MV-4-11 (cell line): ENCODE measurements at regions not wholly inside any gene's neighbourhood (a gene's known extent, or its start where the extent isn't known, plus 50 kb on each side); places are given as distances from the start of the nearest gene placed in this dataset.
A peak's percentile ranks its signal among the peaks of the same experiment; 100 is the strongest.
"Not testable (repeated sequence)": the region's sequence is repeated elsewhere in the genome, so short reads cannot be mapped to it uniquely, and the experiment has no call there.

ENCODE experiments used
- DNase-seq: peaks from one replicate; lab custom pipeline; 2025; lab: John Stamatoyannopoulos, UW

DNA sequence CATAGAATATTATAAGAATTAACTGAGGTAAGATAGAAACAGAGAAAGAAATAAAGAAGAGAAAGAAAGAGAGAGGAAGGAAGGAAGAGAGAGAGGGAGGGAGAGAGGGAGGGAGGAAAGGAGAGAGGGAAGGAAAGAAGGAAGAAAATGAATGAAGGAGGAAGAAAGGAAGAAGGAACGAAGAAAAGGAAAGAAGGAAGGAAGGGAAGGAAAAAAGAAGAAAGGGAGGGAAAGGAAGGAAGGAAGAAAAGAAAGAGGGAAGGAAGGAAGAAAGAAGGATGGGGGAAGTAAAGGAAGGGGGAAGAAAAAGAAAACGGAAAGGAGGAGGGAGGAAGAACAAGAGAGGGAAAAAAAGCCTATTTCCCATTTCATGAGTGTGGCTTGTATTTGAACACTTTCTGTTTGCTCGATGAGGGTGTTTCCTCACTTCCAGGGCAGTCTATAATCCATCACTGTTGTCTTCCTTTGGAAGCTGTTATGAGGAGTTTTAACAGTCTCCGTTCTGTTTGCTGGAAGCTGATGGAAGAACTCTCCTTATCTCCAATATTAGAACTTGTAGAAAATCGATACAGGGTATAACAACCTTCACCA, 402.4 kb downstream of the TMEM114 start:
- DNase-seq = no peak

DNA sequence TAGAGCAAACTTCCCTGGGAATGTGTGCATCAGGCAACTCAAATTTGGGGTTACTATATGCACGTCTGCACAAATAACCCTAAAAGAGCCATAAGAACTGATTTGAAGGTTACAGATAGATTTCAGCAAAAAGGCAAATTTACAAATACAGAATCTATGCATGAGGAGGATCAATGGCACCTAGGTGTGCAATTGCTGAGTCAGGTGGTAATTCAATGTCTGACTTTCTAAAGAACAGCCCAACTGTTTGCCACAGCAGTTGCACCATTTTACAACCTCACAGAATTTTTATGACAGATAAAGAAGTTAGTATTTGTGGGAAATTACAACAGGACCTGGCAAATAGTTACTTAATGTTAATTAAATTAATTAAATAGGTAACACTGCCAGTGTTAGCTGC, 405.5 kb downstream of the TMEM114 start:
- DNase-seq = no peak

DNA sequence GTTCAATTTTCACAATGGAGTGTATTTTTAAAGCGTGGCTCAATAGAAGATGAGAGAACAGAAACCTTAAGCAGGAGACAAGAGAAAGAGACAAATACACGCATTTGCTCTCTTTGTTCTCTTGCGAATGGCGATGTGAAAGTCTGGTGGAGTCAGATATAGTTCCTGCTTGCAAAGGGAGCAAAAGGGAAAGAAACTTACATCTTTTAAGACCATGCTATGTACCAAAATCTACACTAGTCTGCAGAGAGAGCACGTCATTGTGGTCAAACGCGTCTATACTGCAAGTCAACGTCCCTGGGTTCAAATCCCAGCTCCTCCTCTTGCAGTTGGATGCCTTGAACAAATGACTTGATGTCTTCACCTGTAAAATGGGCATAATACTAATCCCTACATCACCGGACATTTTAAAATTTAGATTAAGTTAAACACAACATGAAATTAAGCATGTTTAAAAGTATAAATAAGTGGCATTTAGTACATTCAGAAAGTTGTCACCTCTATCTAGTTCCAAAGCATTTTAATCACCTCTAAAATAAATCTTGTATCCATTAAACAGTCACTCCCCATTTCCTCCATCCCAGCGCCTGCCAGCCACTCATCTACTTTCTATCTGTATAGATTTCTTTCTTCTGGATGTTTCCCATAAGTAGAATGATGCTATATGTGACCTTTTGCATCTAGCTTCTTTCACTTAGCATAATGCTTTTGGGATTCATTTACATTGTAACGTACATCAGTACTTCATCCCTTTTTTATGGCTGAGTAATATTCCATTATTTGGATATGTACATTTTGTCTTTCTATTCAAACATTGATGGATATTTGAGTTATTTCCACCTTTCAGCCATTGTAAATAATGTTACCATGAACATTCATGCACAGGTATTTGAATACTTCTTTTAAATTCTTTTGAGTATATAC, 406.9 kb downstream of the TMEM114 start:
- DNase-seq = no peak

DNA sequence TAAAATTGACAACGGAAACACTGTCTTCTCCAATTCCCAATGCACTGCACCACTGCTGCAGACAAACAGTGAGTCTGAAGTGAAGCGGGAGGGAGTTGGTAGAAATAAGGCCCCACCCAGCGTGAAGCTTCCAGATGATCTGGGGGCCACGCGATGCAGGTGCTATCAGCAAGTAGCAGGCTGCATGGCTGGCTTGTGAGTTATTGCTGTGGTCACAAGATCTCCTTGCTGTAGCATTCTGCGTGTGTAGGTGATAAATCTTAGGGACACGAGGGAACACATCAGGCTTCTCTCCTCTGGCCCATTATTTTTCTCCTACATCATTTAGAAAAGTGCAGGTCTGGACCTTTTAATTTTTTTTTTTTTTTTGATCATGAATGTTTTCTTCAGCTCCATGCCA, 407.6 kb downstream of the TMEM114 start:
- no peak for DNase-seq

DNA sequence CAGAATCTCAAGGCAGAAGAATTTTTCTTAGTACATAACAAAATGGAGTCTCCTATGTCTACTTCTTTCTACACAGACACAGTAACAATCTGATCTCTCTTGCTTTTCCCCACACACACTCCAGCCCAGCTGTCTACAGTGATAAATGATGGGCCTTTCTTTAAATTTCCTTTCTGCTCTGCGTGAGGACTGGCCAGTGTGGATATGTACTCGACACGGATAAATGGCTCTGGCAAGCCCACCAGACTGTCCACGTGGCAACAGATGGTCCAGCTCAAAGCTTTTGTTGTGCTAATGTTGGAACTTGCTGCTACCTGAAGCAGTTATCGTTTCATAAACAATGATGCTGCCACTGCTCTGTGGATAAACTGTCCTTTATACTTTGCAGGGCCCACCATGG, 410.7 kb downstream of the TMEM114 start:
- no peak for DNase-seq

DNA sequence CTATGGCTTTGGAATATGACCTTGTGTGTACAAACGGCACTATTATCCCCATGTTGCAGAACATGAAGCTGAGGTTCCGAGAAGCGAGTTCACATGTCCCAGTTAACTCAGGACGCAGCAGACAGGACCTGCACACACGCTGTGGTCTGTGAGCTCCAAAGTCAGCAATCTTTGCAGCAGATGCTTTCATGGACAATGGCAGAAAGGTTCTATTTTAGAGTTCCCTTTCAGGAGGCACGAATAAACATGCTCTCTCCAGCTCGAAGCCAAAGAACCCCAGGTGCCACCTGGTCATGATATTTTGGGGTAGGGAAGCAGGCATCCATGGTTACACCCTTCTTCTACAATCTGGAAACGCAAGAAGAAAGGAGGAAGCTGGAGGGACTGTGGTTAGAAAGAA, 412.0 kb downstream of the TMEM114 start:
- DNase-seq = no peak

DNA sequence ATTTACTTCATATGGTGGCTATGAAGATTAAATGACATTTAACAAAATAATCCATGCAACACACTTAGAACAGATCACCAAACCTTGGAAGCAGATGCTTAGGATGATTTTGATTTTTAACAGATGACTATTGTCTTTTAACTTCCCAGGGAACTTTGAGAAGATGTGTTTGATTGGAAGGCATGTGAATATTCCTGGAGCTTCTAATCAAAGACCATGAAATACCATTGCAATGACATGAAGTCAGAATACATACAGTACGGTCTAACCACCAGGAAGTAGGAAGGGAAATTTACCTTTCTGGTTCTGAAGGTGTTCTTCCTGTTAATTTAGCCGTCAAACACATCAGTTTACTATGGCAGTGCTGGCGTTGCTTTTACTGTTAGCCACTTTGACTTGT, 414.9 kb downstream of the TMEM114 start:
- no peak for DNase-seq

DNA sequence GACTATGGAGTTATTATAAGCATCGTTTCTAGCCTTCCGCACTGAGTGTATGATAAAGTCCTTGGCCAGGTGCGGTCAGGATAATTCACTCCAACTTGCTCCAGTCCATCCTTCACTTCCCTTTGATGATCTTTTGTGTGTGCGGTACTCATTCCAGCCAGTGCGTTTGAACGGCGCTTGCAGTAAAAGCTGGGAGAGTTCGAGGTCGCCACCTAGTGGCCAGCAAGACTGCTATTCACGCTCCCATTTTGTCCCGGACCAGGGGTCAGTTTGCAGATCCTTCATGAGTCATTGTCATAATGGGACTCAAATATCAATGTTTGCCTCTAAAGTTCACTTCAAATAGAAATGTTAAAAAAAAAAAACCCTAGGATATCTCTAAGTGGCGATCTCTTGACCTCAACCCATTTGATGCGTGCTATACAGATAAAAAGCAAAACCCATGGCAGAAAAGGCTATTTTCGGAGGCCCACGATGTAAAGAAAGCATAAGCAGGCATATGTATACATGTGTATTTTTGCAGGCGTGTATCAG, 417.1 kb downstream of the TMEM114 start:
- DNase-seq = peak; percentile 32

DNA sequence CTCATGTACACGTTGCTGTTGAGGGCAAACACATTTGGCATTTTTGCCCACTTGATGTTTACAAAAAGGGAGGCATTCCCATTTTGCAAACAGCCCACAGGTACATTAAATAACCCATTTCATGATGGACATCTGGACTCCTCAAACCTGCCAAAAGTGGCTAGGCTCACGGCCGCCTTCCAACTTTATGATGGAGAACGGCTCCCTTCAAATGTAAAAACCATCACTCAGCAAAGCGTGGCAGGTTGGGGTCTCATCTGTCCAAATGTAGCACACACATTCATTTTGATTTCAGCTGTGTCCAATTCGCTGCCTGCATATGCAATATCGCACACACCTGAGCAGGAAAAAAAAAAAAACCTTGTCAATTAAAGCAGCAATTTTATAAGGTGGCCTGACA, 417.8 kb downstream of the TMEM114 start:
- no peak for DNase-seq

DNA sequence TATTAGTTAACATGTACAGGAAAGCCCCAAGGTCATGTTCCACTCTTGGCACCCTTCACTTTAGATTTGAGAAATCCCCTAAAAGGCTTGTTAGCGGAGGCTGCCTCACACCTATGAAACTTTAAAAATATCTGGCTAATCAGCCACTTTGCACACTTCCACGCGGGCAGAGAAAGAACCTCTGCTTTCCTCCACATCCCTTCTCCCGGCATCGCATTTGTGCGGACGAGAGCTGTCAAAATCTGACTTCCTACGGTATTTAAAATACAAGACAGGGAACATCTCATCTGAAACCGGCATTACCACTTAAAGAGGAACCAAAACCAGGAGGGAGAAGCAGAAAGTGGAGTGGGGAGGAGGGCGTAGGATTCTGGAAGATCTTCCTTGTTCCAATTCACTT, 422.3 kb downstream of the TMEM114 start:
- peak; percentile 17 for DNase-seq

DNA sequence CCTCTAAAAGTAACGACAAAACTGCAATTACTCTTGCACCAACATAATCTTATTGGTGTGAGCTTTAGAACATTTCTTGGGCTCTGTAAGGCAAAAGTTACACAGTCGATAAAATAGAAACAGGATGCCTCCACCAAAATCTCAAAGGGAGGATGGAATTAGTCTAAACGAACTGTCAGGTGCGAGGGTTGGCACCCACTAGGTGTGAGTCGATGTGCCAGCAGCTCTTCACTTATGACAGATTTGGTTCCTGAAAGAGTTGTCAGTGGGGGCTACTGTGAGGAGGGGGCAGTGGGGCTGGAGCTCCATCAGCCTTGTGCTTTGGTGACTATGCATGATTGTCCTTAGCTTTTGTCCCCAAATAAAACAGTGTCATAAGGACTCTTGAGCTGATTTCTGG, 422.9 kb downstream of the TMEM114 start:
- no peak for DNase-seq

DNA sequence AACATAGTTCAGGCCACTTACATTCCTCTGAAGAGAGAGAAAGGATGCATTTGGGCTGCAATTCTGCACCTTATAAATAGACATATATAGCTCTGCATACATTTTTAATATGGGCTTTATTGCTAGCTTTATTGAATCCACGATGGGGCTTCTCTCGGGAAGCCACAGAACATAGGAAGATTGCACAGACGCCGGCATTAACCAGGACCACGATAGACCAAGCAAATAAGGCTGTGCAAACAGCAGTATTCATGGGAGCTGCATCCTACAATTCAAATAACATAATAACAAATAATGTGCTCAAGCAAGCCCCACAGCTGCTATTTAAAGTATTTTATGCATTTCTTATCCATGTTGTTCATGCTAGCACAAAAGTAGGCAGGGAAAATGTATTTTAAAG, 432.3 kb downstream of the TMEM114 start:
- DNase-seq = no peak

DNA sequence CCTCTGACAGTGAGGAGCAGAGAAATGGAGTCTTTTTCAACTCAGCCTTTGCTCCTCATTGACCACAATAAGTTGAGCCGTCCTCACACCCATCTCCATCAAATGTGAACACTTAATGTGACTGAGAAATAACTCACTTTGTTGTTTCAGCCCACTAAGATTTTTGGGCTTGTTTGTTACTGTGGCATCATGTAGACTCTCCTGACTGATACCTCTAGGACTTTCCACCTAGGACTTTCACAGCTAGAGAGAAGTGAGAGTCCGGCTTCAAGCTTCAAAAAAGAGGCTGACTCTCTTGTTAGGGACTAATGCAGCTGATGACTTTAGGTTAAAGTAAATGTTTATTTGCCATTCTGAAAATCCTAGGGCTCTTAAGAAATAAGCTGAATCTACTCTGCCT, 435.0 kb downstream of the TMEM114 start:
- no peak for DNase-seq

DNA sequence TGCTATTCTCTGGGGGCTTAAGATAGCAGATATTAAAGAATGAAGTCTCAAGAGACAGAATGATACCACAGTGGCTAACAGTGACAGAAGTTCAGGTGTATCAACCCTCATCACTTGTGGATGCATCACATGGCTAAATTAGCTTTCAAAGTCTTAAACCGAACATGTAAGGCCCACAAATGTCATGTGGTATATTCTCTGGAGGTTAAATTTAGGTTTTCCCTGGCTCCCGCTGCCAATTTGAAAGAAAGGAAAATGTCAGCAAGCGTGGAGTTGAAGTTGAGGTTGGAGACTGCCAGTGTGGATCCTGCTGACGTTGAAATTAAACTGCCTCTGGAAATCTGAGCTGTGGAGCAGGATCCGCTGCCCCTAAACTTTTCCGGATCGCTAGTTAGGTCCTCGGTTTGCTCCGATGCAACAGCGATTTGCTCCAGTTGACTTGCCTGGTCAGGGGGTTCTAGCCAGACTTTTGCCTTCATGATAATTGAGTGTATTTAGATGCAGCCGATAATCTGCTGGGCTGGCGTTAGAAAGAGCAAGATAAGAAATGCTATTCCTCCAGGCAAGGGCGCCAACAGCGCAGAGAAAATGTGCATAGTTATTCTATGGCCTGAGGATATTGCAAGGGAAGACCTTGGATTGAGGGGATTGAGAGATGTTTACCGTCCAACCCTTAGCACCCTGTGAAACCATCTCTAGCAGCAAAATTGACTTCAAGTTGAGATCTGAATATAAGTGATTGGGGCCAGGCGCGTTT, 443.9 kb downstream of the TMEM114 start:
- DNase-seq = no peak

DNA sequence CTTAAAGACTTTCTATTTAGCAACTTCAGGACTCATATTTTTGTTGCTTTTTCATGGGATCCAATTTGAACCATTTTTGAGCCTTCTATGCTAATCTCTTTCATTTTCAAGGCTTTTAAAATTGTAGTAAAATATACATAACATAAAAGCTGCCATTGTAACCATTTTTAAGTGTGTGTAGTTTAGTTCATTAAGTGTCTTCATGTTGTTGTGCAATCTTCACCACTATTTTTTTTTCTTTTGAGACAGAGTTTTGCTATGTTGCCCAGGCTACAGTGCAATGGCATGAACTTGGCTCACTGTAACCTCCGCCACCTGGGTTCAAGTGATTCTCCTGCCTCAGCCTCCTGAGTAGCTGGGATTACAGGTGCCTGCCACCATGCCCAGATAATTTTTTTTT, 451.6 kb downstream of the TMEM114 start:
- no peak for DNase-seq

DNA sequence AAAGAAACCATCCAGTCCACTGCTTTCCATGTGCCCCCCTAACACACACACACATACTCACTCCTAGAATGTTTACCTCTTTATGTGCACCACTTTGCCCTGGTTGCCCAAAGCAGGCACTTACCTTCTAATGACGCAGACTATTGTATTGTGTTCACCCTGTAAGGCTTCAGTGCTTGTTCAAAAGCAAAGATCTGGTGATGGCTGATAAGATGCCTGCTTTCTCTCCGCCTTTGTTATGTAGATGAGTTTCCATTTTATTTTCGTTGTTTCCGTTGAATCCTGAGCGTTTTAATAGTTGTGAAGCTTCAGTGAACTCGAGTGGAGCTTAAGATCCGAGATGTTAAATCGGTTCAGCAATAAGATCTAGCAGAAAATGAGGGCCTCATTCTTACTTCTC, 452.7 kb downstream of the TMEM114 start:
- no peak for DNase-seq

DNA sequence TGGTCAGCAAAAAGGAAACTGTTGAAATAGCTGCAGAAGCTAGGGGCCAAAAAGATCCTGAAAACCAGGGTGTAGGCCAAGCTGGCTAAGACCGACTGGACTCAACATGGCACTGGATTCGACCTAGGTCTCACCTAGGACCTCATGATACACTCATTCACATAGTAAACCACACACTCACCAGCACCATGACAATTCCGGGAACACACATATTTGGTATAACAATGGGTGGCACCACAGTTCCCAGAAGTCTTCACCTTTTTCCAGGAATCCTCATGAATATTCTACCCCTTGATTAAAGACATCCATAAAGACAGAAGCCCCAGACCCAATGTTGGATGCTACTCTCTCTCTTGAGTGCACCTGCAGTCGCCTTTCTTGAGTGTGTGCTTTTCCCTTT, 460.1 kb downstream of the TMEM114 start:
- no peak for DNase-seq

DNA sequence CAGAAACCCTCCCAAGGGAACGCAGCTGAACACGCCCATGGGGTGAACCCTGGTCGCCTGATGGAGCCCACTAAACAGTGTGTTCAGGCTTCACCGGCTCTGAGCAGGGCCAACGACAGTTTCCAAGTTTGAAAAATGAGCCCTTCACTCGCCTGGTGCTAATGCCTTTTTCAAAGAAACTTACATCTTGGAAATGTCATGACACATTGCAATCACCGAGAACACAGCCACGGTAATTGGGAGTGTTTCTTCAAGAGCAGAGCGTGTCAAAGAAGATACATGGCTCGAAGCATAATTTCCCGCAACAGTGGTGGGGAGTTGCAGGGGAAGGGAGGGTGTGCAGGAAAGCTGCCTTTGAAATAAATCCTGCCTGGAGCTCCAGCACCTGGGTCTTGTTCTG, 463.2 kb downstream of the TMEM114 start:
- DNase-seq = no peak

DNA sequence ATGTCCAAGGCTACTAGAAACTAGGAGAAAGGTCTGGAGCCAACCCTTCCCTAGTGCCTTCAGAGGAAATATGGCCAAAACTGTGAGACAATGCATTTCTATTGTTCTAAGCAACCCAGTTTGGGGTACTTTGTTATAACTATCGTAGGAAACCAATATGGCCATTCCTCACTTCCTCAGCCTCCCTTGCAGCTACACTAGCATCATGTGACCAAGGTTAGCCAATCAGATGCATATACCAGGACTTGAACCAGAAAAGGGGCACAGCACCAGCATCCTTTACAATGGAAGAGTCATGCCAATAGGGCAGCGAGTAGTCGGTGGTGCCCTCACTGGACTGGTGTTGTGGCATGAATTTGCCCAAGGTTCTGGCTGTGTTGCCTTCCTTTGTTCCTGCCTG, 464.0 kb downstream of the TMEM114 start:
- DNase-seq = no peak

DNA sequence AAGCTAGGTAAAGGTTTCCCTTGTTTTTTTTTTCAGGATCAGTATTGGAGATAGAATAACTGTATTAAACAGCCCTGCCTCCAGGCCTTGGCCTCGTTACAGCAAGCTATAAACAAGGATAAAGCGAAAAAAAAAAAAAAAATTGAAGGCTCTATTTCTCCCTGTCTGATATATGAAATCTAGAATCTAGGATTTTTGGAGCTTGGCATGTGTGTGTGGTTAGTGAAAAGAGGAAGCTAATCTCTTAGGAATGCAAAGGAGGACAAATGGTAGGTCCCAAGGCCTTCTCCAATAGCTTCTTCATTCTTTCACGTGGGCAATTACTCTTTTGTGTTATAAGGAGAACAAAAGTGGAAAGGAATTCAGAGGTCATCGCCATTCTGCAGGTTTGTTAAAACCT, 470.3 kb downstream of the TMEM114 start:
- DNase-seq = no peak

DNA sequence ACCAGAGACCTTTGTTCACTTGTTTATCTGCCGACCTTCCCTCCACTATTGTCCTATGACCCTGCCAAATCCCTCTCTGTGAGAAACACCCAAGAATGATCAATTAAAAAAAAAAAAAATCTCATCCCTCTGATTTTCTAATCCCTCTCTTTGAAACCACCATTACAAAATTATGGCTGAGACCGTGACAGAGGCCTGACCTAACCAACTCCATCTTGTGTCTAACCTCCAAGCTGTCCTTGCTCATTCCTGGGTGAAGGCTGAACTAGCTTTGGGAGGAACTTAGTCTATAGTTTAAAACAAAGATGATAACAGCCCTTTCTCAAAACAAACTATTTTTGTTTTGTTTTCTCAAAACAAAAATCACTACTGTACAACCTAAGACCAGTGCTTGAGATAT, 474.5 kb downstream of the TMEM114 start:
- no peak for DNase-seq

DNA sequence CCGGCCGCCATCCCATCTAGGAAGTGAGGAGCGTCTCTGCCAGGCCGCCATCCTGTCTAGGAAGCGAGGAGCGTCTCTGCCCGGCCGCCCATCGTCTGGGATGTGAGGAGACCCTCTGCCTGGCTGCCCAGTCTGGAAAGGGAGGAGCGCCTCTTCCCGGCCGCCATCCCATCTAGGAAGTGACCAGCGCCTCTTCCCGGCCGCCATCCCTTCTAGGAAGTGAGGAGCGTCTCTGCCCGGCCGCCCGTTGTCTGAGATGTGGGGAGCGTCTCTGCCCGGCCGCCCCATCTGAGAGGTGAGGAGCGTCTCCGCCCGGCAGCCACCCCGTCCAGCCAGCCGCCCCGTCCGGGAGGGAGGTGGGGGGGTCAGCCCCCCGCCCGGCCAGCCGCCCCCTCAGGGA, 475.4 kb downstream of the TMEM114 start:
- not testable (repeated sequence) for DNase-seq

DNA sequence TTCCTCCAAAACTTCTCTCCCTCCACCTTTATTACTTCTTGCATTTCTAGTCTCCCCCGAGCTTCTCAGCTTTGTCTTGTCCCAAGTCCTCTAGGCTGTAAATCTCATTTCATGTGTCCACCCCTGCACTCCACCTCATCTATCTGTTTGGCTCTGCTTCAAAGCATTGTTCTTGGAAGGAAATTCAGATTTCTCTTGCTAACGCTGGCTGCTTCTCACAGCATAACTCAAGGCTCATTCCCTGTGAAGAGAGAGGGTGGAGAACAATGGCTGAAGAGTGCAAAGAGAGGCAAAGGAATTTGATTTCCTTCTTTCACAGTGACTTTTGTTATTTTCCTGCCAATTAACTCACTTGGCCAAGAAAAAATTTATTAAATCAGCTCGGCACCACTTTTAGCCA, 476.5 kb downstream of the TMEM114 start:
- DNase-seq = no peak
